Limb (tissue), 2 donors: ENCODE measurements at regions not wholly inside any gene's neighbourhood (a gene's known extent, or its start where the extent isn't known, plus 50 kb on each side); places are given as distances from the start of the nearest gene placed in this dataset.
"Not testable (repeated sequence)": the region's sequence is repeated elsewhere in the genome, so short reads cannot be mapped to it uniquely, and the experiment has no call there.

ENCODE experiments used
- DNase-seq, 2 donors: peaks; one replicate each; pipeline ENCODE4 v3.0.0-alpha.2; 2016; ENCODE audit errors: extremely low spot score in 2 of 2

GRCh38 chr5:100641833-100642232 is 106.7 kb downstream of the FAM174A start:
- no peak for DNase-seq

GRCh38 chr5:100643473-100643872 is 108.3 kb downstream of the FAM174A start:
- no peak for DNase-seq

- DNase-seq, result no peak
These were observed 109.0 kb downstream of the FAM174A start for GRCh38 chr5:100644185-100644584.

- no peak for DNase-seq
These were observed 109.6 kb downstream of the FAM174A start for GRCh38 chr5:100644776-100645175.

- DNase-seq, result no peak
These were observed 110.8 kb downstream of the FAM174A start for GRCh38 chr5:100646011-100646410.

GRCh38 chr5:100646691-100647090 is 111.5 kb downstream of the FAM174A start:
- DNase-seq, result no peak

GRCh38 chr5:100647461-100648230 is 112.5 kb downstream of the FAM174A start:
- DNase-seq, result peak; percentile 18 to 44

GRCh38 chr5:100654895-100655294 is 119.7 kb downstream of the FAM174A start:
- no peak for DNase-seq

GRCh38 chr5:100656771-100657170 is 121.6 kb downstream of the FAM174A start:
- DNase-seq, result not testable (repeated sequence)

GRCh38 chr5:100659080-100659795 is 124.1 kb downstream of the FAM174A start:
- DNase-seq, result no peak

GRCh38 chr5:100664140-100664539 is 129.0 kb downstream of the FAM174A start:
- no peak for DNase-seq

- DNase-seq, result no peak
These were observed 132.0 kb downstream of the FAM174A start for GRCh38 chr5:100667161-100667630.

- DNase-seq, result no peak
These were observed 133.3 kb downstream of the FAM174A start for GRCh38 chr5:100668511-100668910.

- DNase-seq, result peak in 1 of 2 donors; percentile 30
These were observed 141.8 kb downstream of the FAM174A start for GRCh38 chr5:100676817-100677631.

- DNase-seq, result no peak
These were observed 147.5 kb downstream of the FAM174A start for GRCh38 chr5:100682625-100683024.

- DNase-seq, result no peak
These were observed 148.7 kb downstream of the FAM174A start for GRCh38 chr5:100683881-100684280.

GRCh38 chr5:100685122-100685521 is 149.9 kb downstream of the FAM174A start:
- not testable (repeated sequence) for DNase-seq

GRCh38 chr5:100688834-100689233 is 153.7 kb downstream of the FAM174A start:
- DNase-seq, result not testable (repeated sequence)

GRCh38 chr5:100690036-100690560 is 154.9 kb downstream of the FAM174A start:
- no peak for DNase-seq

- DNase-seq, result no peak
These were observed 155.9 kb downstream of the FAM174A start for GRCh38 chr5:100691085-100691484.

- DNase-seq, result no peak
These were observed 156.4 kb downstream of the FAM174A start for GRCh38 chr5:100691548-100691947.

- no peak for DNase-seq
These were observed 158.3 kb downstream of the FAM174A start for GRCh38 chr5:100693481-100693880.
